HG03175 (cell line): ENCODE measurements at regions not wholly inside any gene's neighbourhood (a gene's known extent, or its start where the extent isn't known, plus 50 kb on each side); places are given as distances from the start of the nearest gene placed in this dataset.
A peak's percentile ranks its signal among the peaks of the same experiment; 100 is the strongest.
"Not testable (repeated sequence)": the region's sequence is repeated elsewhere in the genome, so short reads cannot be mapped to it uniquely, and the experiment has no call there.

Experiments used
- ATAC-seq: cut with Tn5 transposase; IDR thresholded peaks from one replicate; pipeline ENCODE4 v1.9.1; 2021; ENCODE audit warnings: mild to moderate bottlenecking, moderate library complexity; ENCODE audit not compliant: unreplicated experiment

GRCh38 chr6:11411593-11411992, 126.0 kb upstream of the TMEM170B start:
- no peak for ATAC-seq

- no peak for ATAC-seq
Observed at GRCh38 chr6:11410539-11411307, 126.8 kb upstream of the TMEM170B start.

- no peak for ATAC-seq
Observed at GRCh38 chr6:11409371-11409770, 128.2 kb upstream of the TMEM170B start.

- ATAC-seq: no peak
Observed at GRCh38 chr6:11407414-11407813, 130.1 kb upstream of the TMEM170B start.

GRCh38 chr6:11404838-11405237, 132.7 kb upstream of the TMEM170B start:
- ATAC-seq: no peak

GRCh38 chr6:11404081-11404480, 133.5 kb upstream of the TMEM170B start:
- ATAC-seq: no peak

GRCh38 chr6:11403035-11403601, 134.4 kb upstream of the TMEM170B start:
- no peak for ATAC-seq

GRCh38 chr6:11402581-11402980, 135.0 kb upstream of the TMEM170B start:
- ATAC-seq: not testable (repeated sequence)

- not testable (repeated sequence) for ATAC-seq
Observed at GRCh38 chr6:11401954-11402353, 135.6 kb upstream of the TMEM170B start.

- no peak for ATAC-seq
Observed at GRCh38 chr6:11398451-11399326, 138.9 kb upstream of the TMEM170B start.

- ATAC-seq: peak; percentile 50
Observed at GRCh38 chr6:11397622-11398450, 139.7 kb upstream of the TMEM170B start.

GRCh38 chr6:11396860-11397259, 140.7 kb upstream of the TMEM170B start:
- no peak for ATAC-seq

GRCh38 chr6:11393713-11394627, 143.6 kb upstream of the TMEM170B start:
- ATAC-seq: no peak

- no peak for ATAC-seq
Observed at GRCh38 chr6:11392778-11393507, 144.6 kb upstream of the TMEM170B start.

GRCh38 chr6:11391934-11392777, 145.4 kb upstream of the TMEM170B start:
- ATAC-seq: no peak

GRCh38 chr6:11389977-11390376, 147.6 kb upstream of the TMEM170B start:
- ATAC-seq: no peak

GRCh38 chr6:11388983-11389944, 148.3 kb upstream of the TMEM170B start:
- ATAC-seq: no peak
